GM21717 (cell line): ENCODE measurements at regions not wholly inside any gene's neighbourhood (a gene's known extent, or its start where the extent isn't known, plus 50 kb on each side); places are given as distances from the start of the nearest gene placed in this dataset.
"Not testable (repeated sequence)": the region's sequence is repeated elsewhere in the genome, so short reads cannot be mapped to it uniquely, and the experiment has no call there.

Source experiments
- ATAC-seq: cut with Tn5 transposase; IDR thresholded peaks from one replicate; pipeline ENCODE4 v1.9.1; 2021; ENCODE audit warnings: mild to moderate bottlenecking, moderate library complexity; ENCODE audit not compliant: unreplicated experiment

DNA sequence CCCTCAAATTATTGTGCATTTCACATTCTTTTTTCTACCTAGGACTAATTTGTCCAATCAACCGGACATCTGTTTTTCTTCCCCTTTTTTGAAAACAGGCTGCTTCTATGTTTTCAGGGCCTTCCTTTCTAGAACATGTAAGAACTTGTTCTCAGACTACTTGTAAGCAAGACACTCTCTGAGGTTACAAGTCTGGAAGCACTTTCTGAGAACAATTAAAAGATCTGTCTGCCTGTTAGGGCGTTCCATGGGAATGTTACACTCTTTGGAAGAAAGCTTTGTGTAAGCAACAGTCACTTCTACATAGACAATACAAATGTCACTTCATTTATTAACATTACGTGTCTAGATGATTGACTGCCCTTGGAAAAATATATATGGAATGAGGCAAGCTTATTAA, 50.9 kb upstream of the HSPB3 start:
- no peak for ATAC-seq

DNA sequence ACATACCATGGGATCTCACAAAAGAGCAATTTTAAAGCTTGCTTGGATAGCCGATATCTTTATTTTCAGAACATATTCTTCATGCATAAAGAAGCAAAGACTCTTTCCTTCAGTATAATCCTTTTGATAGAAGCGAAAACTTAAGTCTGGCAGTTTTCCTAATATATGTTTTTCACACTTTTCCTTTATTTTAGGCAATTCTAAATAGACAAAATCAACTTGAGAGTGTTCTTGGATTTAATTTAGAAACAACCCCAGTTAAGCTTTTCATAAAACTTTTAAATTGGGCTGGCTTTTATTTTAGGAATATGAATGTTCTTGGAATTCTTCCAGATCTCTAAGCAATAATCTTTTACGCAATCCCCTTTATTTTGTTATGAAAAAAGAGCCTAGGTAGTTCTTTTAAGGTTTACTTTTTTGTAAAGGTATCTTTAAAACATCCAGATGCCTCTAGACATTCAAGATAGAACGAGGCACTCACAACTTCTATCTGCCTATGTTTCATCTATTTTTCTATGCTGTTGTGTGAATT, 51.5 kb upstream of the HSPB3 start:
- no peak for ATAC-seq

DNA sequence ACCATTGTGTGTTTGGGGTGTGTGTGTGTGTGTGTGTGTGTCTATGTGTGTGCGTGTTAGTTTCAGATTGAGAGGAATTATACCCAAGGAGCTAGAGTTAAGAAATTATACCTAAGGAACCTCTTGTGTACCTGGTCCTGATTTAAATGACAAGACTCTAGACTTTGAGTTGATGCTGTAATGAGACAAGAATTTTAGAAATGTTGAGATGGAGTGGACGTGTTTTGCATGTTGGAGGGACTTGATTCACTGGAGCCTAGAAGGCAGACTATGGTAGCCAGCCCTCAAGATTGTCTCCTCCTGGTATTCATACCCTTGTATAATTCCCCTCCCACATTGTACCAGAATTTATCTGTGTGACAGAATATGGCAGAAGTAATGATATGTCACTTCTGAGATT, 52.4 kb upstream of the HSPB3 start:
- no peak for ATAC-seq

DNA sequence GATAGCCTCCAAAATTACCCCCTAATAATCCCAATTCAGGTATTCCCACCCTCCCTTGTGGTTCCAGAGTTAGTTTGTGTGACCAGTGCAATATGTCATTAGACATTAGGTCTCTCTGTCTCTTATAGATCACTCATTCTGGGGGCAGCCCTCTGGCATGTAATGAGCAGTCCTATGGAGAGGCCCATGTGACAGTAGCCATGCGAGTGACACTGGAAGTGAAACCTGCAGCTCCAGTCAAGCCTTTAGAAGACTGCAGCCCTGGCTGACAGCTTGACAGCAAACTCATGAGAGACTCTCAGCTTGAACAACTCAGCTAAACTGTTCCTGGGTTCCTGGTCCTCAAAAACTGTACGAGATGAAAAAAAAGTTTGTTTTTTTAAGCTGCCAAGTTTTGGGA, 54.0 kb upstream of the HSPB3 start:
- peak; percentile 87 for ATAC-seq

DNA sequence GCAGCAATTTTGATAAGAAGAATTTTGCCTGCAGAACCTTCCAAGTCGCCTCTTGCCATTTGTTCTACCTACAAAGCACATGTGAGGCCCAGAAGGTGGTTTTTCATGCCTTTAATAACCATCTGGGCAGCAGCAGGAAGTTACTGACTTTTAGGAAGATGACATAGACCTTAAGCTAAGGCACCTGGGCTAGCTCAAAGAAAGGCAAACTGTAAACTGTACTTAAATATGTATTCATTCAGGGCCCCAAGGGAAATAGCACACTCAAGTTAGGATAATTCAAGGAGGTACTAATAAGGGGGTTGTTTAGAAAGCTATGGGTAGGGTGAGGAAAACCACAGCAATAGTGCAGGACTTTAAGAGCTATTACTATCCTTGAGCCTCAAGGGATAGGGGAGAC, 57.3 kb upstream of the HSPB3 start:
- ATAC-seq = no peak

DNA sequence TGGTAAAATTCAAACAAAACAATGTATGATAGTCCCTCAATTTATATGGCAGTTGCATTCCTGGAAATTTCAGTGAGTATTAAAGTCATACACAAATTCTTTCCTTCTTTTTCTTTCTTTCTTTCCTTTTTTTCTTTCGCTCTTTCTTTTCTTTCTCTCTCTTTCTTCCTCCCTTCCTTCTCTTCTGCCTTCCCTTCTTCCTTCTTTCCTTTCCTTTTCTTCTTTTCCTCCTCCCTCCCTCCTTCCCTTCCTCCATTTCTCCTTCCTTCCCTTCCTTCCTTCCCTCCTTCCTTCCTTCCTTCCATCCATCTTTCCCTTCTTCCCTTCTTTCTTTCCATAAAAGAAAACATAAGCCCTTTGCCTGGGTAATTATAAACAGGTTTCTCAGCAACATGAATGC, 58.1 kb upstream of the HSPB3 start:
- ATAC-seq = no peak

DNA sequence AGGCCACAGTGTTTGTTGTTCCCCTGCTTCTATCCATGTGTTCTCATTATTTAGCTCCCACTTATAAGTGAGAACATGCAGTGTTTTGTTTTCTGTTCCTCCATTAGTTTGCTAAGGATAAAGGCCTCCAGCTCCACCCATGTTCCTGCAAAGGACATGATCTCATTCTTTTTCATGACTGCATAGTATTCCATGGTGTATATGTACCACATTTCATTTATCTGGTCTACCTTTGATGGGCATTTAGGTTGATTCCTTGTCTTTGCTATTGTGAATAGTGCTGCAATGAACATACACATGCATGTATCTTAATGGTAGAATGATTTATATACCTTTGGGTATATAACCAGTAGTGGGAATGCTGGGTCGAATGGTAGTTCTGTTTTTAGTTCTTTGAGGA, 62.5 kb upstream of the HSPB3 start:
- not testable (repeated sequence) for ATAC-seq

DNA sequence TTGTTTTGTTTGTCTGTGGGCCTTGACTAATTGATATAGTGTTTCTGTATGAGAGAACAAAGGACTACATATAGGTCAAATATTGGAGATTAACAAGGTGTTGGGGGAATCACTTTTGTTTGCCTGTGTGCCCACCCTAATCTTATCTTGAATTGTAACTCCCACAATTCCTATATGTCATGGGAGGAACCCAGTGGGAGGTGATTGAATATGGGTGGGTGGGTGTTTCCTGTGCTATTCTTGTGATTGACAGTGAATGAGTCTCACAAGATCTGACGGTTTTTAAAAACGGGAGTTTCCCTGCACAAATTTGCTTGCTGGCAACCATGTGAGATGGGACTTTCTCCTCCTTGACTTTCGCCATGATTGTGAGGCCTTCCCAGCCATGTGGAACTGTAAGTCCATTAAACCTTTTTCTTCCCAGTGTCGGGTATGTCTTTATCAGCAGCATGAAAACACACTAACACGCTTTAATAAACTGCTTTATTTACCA, 64.9 kb upstream of the HSPB3 start:
- ATAC-seq = no peak

DNA sequence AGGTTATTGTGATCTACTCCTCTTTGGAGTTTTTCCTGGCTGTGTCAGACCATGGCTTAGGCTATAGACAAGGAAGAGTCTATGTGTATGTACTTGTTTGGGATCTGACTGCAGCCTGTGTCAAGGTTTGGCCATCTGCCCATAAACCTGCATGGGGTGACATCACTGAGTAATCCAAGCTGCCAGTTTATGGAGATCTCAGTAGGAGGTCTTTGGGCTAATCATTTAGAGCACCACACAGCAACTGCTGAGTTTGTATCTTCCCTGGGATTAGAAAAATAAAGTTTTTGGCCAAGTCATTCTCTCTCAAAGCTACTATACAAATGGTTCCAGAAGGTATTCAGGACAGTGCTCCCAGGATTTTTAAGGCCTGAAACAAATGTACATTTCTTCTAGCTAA, 65.5 kb upstream of the HSPB3 start:
- no peak for ATAC-seq

DNA sequence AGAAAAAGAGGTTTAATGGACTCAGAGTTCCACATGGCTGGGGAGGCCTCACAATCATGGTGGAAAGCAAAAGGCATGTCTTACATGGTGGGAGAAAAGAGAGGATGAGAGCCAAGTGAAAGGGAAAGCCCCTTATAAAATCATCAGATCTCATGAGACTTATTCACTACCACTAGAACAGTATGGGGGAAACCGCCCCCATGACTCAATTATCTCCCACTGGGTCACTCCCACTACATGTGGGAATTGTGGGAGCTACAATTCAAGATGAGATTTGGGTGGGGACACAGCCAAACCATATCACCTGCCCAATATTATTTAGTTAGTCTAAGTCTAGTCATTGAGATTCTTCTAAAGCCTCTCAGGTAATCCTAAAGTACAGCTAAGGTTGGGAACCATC, 66.1 kb upstream of the HSPB3 start:
- ATAC-seq = not testable (repeated sequence)

DNA sequence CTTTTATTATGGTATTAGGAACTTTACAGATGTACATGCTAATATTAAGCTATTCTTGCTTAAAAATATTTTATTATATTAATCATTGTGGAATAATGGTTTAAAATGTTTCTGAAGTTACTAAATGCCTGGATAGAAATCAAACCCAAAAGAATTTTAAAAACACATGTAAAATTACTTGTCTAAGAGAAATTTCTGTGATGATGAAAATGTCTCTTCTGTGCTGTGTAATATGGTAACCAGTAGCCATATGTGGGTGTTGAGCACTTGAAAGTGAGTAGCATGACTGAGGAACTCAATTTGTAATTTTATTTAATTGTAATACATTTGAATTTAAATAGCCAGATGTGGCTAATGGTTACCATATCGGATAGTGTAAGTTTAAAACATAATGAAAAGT, 66.7 kb upstream of the HSPB3 start:
- no peak for ATAC-seq

DNA sequence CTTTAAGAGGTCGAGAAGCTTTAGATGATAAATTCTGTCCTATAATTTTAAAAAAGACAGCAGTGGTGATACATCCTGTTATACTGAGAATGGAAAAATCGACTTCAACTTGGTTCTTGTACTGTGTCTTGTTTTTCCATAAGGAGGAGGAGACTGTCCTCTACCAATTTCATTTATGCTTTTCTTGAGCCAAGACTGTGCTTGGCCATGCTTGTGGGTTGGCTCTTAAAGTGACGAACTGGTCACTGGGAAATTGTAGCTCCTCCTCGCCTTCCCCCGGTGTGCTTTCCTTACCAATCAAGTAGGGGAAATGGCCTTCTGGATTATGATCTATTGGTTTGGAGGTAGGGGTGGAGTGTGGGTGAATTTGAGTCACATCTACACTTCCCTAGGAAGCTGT, 67.1 kb upstream of the HSPB3 start:
- ATAC-seq = no peak

DNA sequence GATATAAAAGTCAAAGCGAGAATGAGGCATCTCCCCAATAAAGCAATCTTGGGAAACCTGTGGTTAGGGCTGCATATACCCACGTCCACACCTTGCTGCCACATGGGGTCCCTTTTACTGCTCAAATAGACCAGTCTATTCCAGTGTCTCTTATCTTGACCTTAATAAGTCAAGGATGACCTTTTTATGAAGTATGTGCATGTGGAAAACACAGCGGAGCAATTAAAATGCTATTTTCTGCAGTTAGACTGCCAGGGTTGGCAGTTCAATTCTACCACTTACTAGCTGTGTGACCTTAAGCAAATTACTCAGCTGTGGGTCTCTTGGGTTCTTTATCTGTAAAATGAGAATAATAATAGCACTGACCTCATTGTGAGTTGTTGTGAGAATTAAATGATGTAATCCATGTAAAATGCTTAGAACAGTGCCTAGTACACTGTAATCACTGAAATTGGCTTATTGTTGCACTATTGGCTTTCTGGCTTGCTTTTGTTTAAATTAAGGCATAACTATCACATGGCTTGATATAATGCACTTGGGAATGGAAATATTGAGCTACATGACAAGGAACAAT, 67.8 kb upstream of the HSPB3 start:
- no peak for ATAC-seq

DNA sequence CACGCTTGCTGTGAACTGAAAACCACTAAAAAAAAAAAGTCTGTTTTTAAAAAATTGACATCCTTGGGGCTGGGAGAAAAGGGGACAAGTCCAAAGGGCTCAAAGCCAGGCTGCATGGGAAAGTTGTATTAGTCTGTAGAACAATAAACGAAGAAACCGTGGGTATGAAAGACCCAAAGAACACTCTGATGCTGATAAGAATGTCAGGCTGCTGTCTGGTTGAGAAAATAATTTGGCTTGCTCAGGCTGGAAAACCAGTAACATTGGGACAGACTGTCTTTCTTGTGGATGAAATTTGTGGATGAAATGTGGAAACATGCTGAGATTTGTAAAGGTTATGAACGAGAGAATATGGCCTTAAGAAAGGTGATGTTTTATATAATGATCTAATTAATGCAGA, 68.5 kb upstream of the HSPB3 start:
- ATAC-seq = no peak

DNA sequence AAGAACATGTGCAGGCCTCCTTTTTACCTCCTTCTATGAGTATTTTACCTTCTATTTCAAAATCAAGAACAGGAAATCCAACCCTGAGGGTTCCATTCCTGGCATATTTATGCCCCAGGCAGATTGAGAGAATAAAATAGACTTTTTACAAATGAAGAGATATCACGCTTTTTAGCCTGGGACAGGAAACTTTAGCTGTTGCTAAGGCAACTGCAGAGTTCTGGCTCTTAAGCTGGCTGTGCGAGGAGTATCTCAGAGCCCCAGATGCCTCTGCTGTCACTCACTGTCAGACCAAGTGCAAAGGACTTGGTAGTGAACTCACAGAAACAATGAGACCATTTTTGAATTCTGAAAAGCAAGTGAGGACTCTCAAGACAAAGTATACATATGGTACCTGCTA, 69.5 kb upstream of the HSPB3 start:
- ATAC-seq = no peak

DNA sequence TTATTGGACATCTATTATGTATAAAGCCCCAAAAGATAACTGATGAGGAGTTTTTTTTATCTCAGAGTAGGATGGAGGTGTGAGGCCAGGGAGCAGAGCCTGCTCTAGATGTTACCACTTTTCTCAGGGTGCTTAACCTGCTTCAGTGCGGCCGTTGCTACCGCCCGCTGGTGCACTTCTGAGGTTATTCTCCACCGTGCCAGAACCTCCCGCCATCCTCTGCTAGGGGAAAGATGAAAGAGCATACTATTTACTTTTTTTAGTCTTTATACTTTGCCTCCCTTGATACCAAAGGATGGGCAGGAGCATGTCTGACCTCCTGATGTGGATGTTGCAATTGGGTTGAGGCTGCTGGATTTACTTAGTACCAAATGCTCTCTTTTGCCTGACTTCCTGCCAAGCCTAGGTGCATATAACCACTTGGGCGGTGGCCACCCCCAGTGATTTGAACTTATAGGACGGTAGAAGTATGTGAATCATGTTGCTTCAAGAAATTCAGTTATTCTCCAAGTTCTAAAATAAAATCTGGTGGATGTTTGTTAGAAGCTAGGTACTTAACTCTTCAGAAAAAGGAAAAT, 71.1 kb upstream of the HSPB3 start:
- no peak for ATAC-seq

DNA sequence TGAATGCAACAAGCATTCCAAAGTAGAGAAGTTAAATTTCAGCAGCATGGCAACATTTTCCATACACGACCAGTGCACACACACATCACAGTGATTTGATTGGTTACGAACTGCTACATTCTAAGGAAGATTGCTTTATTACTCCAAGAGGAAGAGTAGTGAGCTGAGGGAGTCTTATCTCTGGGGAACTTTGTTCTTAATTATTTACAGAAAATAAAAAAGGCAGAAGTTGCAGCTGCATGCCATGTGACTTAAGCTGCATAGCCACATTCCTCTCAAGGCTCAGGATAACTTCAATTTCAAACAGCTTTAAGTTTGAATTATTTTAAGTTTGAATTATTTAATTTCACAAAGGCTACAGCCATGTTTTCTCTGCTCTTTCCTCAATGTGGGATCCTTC, 71.6 kb upstream of the HSPB3 start:
- ATAC-seq = no peak

DNA sequence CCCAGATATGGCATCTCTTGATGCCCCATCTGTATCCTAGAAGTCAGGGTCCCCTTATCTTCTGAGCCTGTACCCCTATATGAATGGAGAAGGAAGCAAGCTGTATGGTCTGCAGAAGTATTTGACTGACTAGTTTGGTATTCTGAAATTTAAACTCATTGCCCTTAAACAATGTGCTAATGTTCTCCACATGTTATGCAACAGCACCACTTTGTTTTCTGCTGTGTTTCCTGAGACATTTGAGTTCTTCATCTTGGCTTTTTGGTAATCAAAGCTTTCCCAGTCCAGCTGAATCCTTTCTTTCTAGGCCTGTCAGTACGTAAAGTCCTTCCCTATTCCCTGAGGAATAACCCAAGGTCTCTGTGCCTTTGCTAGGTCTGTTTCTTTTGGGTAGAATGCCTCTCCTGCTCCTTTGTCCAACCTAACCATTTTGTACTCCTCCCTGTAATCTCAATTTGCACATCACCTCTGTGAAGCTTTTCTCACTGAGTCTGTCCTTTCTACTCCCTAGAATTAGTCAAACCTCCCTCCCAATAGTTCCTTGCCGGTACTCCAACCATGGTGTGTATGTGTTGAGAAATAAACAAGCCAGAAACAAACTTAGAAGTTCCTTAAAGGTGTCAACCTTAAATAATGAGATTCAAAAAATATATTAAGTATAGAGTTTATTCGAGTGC, 72.1 kb upstream of the HSPB3 start:
- no peak for ATAC-seq

DNA sequence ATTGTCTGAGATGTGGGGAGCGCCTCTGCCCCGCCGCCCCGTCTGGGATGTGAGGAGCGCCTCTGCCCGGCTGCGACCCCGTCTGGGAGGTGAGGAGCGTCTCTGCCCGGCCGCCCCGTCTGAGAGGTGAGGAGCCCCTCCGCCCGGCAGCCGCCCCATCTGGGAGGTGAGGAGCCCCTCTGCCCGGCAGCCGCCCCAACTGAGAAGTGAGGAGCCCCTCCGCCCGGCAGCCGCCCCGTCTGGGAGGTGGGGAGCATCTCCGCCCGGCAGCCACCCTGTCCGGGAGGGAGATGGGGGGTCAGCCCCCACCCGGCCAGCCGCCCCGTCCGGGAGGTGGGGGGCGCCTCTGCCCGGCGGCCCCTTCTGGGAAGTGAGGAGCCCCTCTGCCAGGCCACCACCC, 70.9 kb upstream of the ARL15 start:
- ATAC-seq = not testable (repeated sequence)

DNA sequence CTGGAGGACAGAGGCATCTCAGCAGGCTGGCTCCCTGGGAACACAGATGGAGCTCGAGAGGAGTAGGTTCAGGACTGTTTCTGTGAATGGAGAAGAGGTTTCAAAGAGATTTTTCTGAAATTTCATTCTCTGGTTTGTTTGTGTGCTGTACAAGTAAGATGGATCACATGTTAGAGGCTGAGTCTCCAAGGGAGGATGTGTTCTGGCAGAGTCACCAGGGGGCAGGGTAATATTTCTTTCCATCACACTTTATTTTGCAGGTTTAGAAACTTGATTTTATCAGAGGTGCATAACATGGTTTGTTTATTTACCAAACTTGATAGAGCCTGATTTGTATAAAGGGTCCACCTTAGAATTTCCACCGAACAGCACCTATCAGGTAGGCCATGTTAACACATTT, 69.2 kb upstream of the ARL15 start:
- no peak for ATAC-seq

DNA sequence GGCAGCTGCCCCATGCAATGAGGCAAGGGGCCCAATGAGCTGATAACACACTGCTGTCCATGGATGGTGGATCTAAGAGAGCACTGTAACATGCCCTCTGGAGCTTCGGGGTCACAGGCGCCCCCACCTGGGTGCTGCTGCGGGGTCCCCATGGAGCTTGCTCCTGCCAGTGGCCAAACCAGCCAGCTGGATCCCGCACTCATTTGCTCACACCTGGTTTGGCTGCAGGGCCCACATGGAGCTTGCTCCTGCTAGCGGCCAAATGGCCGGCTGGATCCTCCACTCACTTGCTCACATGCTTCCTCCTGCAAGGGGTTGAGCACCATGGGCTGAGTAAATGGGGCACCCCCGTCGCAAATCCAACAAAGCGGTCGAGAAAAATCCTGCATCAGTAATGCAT, 68.3 kb upstream of the ARL15 start:
- ATAC-seq = no peak

DNA sequence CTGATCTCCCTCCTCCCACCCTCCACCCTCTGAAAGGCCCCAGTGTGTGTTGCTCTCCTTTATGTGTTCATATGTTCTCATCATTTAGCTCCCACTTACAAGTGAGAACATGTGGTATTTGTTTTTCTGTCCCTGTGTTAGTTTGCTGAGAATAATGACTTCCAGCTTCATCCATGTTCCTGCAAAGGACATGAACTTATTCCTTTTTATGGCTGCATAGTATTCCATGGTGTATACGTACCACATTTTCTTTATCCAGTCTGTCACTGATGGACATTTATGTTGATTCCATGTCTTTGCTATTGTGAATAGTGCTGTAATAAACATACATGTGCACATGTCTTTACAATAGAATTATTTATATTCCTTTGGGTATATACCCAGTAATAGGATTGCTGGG, 67.0 kb upstream of the ARL15 start:
- ATAC-seq = not testable (repeated sequence)
